ENCODE measurements at regions not wholly inside any gene's neighbourhood (a gene's known extent, or its start where the extent isn't known, plus 50 kb on each side); places are given as distances from the start of the nearest gene placed in this dataset.
A peak's percentile ranks its signal among the peaks of the same experiment; 100 is the strongest.
"Not testable (repeated sequence)": the region's sequence is repeated elsewhere in the genome, so short reads cannot be mapped to it uniquely, and the experiment has no call there.

DNA sequence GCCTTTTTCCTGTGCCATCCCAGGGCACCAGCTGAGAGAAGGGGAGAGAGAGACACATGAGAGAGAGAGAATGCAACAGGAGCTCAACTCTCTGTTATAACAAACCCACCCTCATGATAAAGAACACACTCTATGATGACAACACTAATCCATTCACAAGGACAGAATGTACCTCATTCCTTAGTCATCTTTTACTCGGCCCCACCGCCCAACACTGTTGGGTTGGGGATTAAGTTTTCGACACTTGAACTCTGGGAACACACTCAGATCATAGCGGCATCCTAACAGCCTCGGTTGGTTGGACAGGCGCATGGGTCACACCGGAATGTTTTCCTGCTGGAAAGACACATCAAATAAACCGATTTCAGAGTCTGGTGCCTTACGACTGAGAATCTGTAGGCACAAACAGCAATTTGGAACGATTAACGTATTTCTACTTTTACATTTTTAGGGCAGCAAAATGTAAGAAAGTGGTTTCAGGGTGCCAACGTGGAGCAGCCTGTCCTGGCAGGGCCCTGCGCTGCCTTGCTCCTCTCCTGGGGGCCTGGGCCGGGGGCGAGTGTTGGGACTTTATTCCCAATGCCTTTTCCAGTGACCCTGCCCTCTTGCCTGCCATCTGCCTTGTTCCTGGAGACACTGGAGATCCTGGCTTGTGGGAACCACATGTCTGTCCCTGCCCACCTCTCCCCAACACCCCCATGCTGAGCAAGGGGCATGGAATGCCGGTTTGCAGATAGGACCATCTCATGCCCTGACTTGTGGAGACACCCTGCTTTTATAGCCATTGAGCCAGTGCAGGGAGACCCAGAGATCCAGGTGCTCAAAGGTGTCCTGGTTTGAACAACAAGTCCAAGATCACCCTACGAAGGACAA, 287.0 kb downstream of the TCERG1L start:
- Mint-ChIP-seq H3K27me3 (peaks cover 0 to 6% (median 0%) of the 10 kb centered on the region in 3 donors), H3K9me3 (no peaks in the 10 kb centered on the region), H3K4me3 (no peak overlapping the region), H3K36me3 (no peaks in the 10 kb centered on the region), H3K4me1 (no peaks in the 10 kb centered on the region), H3K27ac (no peak overlapping the region)
- no peak for DNase-seq
- no peak for ATAC-seq (ENCODE audit: low read depth in 2 of 2)

DNA sequence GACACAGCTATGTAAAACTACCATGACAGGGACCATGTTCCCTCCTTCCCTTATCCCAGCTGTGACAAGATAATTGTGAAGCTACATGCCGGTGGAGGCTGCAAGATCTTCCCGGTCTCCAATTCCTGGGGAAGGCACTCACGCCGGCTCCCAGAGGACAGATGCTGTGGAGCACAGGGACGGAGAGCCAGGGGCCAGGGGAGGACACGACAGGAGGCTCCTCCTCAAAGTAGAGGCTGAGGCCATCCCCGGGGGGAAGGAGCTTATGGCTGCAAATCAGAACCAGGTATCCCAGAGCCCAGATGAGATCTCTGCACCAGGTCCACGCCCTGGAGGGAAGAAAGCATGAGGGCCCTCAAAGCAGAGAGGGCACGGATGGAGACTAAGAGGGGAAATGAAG, 286.2 kb downstream of the TCERG1L start:
- no peaks in the 10 kb centered on the region for H3K36me3 Mint-ChIP-seq
- H3K4me3 Mint-ChIP-seq = no peak overlapping the region
- H3K27ac Mint-ChIP-seq = no peak overlapping the region
- DNase-seq (no peak), ATAC-seq (ENCODE audit: low read depth in 2 of 2) (no peak)
- H3K4me1 Mint-ChIP-seq = no peaks in the 10 kb centered on the region
- peaks cover 0 to 6% (median 0%) of the 10 kb centered on the region in 3 donors for H3K27me3 Mint-ChIP-seq
- H3K9me3 Mint-ChIP-seq = no peaks in the 10 kb centered on the region

- no peak for ATAC-seq (ENCODE audit: low read depth in 2 of 2)
These were observed 284.3 kb downstream of the TCERG1L start for GRCh38 chr10:131027256-131027655.

DNA sequence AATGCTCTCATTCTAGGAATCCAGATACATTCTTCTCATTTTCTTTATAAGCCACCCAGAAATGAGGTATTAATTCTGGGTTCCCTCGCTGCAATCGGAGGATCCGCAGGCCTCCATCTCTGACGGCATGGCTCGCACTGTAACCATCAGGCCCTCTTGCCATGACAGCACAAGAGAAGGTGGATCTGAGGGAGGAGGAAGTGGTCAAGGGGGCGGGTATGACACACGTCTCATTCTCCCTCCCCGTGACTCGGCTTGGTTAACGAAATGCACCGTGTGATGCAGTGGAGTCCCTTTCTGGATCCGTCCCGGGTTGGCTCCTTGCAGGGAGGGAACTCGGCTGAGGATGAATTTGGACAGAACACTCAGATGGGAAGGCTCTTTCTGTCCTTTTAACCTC, 280.2 kb downstream of the TCERG1L start:
- ATAC-seq (ENCODE audit: low read depth in 2 of 2) = no peak
- H3K27me3 Mint-ChIP-seq = no peaks in the 10 kb centered on the region
- no peaks in the 10 kb centered on the region for H3K4me1 Mint-ChIP-seq
- H3K36me3 Mint-ChIP-seq = no peaks in the 10 kb centered on the region
- DNase-seq = no peak
- no peaks in the 10 kb centered on the region for H3K9me3 Mint-ChIP-seq
- no peak overlapping the region for H3K27ac Mint-ChIP-seq
- H3K4me3 Mint-ChIP-seq = no peak overlapping the region

More at GRCh38 chr10:131027256-131027655, 284.3 kb downstream of the TCERG1L start:
- Mint-ChIP-seq H3K9me3 (no peaks in the 10 kb centered on the region), H3K4me3 (no peak overlapping the region), H3K27ac (no peak overlapping the region), H3K4me1 (no peaks in the 10 kb centered on the region), H3K36me3 (no peaks in the 10 kb centered on the region), H3K27me3 (peaks cover 0 to 4% (median 0%) of the 10 kb centered on the region in 3 donors)
- no peak for DNase-seq

DNA sequence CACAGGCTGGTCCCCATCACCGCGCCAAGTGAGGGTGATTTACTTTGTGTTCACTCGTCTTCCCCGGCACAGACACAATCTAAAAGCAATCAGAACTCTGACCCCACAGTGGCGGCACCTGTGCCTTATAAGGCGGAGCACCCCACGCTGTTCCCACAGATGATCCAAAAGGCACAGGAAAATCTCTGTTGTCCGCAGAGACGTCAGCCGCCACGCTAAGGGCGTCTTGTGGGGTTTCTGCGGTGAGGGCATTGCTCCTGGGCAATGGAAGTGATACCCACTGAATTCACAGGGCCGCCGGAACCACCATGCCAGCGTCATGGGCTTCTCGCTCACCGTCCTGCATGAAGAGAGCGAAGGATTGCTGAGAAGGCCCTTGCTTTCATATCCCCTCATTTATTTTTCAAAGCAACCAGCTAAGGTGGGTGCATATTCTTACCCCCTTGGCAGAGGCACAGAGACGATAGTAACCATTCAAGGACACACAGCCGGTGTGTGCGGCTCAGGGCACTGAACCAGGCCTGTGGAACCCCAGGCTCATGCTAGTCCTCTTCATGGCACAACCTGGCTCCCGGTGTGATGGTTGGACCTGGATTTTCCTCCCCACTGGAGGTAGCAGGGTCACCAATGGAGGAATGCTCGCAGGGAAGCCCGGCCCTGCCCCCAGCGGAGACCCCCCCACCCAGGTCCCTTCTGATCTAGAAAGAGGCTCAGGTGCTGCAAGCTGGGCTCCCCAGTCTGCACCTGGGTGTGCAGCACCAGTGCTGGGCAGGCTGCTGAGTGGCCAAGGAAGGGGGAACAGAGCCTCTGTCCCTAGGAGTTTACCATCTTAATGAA, 279.0 kb downstream of the TCERG1L start:
- H3K4me1 Mint-ChIP-seq = no peaks in the 10 kb centered on the region
- ATAC-seq (ENCODE audit: low read depth in 2 of 2) = no peak
- H3K27me3 Mint-ChIP-seq = no peaks in the 10 kb centered on the region
- H3K27ac Mint-ChIP-seq = no peak overlapping the region
- H3K9me3 Mint-ChIP-seq = no peaks in the 10 kb centered on the region
- H3K4me3 Mint-ChIP-seq = no peak overlapping the region
- DNase-seq = no peak
- no peaks in the 10 kb centered on the region for H3K36me3 Mint-ChIP-seq

DNA sequence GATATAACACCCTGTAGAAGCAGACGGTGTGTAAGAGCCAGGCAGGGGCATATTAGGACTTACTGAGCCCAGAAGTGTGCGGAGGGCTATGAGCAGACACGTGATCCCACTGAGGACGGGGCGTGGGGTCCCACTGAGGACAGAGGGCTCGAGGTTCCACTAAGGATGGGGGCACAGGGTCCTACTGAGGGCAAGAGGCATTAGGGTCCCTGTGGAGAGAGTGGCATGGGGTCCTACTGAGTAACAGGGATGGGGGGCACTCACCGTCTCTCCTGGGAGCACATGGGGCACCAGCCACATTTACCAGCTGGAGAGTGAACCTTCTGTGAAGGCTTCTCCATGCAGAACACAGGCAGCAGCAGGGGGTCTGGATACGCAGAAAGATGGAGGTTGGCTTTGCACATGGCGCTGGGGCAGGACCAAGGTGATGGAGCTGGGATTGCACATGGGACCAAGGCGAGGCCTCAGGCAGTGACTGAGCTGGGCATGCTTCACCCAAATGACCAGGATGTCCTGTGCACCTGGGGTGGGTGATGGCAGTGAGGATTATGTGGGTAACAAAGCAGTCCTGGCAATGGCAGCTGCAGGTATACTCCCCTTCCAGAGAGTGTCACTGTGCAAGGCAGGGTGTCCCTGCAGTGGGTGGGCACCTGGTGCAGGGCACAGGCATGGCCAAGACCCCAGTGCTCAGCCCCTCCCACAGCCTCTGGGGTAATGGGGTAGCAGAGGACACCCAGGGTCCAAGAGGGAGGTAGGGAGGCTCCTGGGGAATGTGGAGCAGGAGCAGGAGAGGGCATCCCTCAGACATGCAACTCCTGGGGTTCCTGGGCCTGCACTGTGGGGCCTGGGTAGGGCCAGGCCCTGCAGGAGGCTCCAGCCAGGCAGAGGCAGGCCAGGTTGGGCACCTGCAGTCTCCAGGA, 278.1 kb downstream of the TCERG1L start:
- no peaks in the 10 kb centered on the region for H3K36me3 Mint-ChIP-seq
- H3K4me3 Mint-ChIP-seq = no peak overlapping the region
- ATAC-seq (ENCODE audit: low read depth in 2 of 2) = no peak
- H3K4me1 Mint-ChIP-seq = no peaks in the 10 kb centered on the region
- no peak for DNase-seq
- no peak overlapping the region for H3K27ac Mint-ChIP-seq
- H3K9me3 Mint-ChIP-seq = no peaks in the 10 kb centered on the region
- H3K27me3 Mint-ChIP-seq = no peaks in the 10 kb centered on the region

DNA sequence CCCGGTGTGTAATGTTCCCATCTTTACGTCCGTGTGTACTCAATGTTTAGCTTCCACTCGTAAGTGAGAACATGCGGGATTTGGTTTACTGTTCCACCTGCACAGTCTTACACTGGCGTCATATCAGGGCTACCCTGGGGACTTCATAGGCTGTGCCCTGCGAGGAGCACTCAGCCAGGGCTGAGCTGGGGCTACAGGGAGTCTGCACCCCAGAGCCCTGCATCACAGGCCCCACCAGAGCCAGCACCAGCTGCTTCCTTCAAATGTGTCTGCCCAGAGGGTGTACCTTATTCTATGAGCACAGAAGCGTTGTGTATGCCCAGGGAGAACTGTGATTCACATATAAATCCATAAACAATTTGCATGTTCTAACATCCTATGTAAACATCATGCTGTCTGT, 277.1 kb downstream of the TCERG1L start:
- Mint-ChIP-seq H3K4me1 (no peaks in the 10 kb centered on the region), H3K4me3 (no peak overlapping the region), H3K36me3 (no peaks in the 10 kb centered on the region), H3K27me3 (no peaks in the 10 kb centered on the region), H3K9me3 (peaks cover 0 to 2% (median 0%) of the 10 kb centered on the region in 7 donors), H3K27ac (no peak overlapping the region)
- DNase-seq (no peak), ATAC-seq (ENCODE audit: low read depth in 2 of 2) (no peak)

- H3K4me1 Mint-ChIP-seq = no peaks in the 10 kb centered on the region
- H3K9me3 Mint-ChIP-seq = peaks cover 1 to 6% (median 2%) of the 10 kb centered on the region in 7 donors
- DNase-seq = no peak
- H3K27me3 Mint-ChIP-seq = no peaks in the 10 kb centered on the region
- ATAC-seq (ENCODE audit: low read depth in 2 of 2) = no peak
- H3K36me3 Mint-ChIP-seq = no peaks in the 10 kb centered on the region
- H3K27ac Mint-ChIP-seq = peak overlapping the region in 1 of 6 donors; percentile 38
- H3K4me3 Mint-ChIP-seq = no peak overlapping the region
These were observed 275.7 kb downstream of the TCERG1L start for GRCh38 chr10:131035779-131036178.

- H3K27ac Mint-ChIP-seq = no peak overlapping the region
- no peaks in the 10 kb centered on the region for H3K4me1 Mint-ChIP-seq
- no peaks in the 10 kb centered on the region for H3K27me3 Mint-ChIP-seq
- no peaks in the 10 kb centered on the region for H3K36me3 Mint-ChIP-seq
- no peak for DNase-seq
- peaks cover 1 to 6% (median 3%) of the 10 kb centered on the region in 7 donors for H3K9me3 Mint-ChIP-seq
- ATAC-seq (ENCODE audit: low read depth in 2 of 2) = no peak
- no peak overlapping the region for H3K4me3 Mint-ChIP-seq
These were observed 273.5 kb downstream of the TCERG1L start for GRCh38 chr10:131038056-131038455.

DNA sequence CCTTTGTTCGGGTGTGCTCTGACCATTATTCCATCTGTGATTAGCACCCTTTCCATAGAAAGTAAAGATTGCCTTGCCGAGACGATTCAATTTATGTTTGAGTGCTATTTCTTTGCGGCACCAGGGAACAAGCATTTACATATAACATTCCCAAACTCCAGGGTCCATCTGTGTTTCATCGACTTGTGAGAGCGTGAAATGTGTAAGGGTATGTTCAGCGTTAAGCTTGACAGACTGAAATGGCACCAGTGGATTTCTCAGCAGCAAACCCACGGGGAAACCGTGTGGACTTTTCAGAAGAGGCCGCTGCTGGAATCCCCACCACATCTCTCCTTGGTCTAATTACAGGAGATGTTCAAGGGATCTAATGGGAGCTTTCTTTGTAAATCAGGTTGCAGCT, 270.5 kb downstream of the TCERG1L start:
- no peaks in the 10 kb centered on the region for H3K36me3 Mint-ChIP-seq
- DNase-seq = no peak
- H3K4me1 Mint-ChIP-seq = no peaks in the 10 kb centered on the region
- peaks cover 2 to 9% (median 5%) of the 10 kb centered on the region in 7 donors for H3K9me3 Mint-ChIP-seq
- no peak overlapping the region for H3K4me3 Mint-ChIP-seq
- H3K27me3 Mint-ChIP-seq = no peaks in the 10 kb centered on the region
- no peak overlapping the region for H3K27ac Mint-ChIP-seq
- ATAC-seq (ENCODE audit: low read depth in 2 of 2) = no peak

DNA sequence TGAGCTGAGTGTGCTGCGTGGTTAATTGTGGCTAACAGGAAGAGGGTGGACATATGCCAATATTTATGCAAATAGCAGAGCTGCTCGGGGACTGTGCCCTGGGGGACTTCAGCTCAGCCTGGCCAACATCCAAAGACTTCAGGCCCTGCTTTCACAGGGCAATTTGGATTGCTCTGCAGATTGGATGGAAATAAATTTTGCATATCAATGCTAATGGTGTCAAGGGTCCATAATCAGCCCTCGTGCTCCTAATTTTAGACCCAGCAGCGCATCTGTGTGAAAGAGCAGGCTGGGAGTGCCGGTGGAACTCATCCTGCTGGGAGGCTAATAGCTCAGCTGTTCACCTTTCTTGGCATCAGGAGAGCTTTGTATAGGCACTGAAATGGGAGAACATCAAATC, 270.1 kb downstream of the TCERG1L start:
- Mint-ChIP-seq H3K36me3 (no peaks in the 10 kb centered on the region), H3K4me3 (no peak overlapping the region), H3K4me1 (no peaks in the 10 kb centered on the region), H3K27ac (no peak overlapping the region), H3K9me3 (peaks cover 2 to 13% (median 6%) of the 10 kb centered on the region in 7 donors), H3K27me3 (no peaks in the 10 kb centered on the region)
- no peak for ATAC-seq (ENCODE audit: low read depth in 2 of 2)
- DNase-seq = no peak

DNA sequence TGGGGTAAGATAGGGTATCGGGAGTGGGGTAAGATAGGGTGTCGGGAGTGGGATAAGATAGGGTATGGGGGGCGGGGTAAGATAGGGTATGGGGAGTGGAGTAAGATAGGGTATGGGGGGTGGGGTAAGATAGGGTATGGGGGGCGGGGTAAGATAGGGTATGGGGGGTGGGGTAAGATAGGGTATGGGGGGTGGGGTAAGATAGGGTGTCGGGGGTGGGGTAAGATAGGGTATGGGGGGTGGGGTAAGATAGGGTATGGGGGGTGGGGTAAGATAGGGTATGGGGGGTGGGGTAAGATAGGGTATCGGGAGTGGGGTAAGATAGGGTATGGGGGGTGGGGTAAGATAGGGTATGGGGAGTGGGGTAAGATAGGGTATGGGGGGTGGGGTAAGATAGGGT, 269.5 kb downstream of the TCERG1L start:
- H3K9me3 Mint-ChIP-seq = peaks cover 2 to 13% (median 6%) of the 10 kb centered on the region in 7 donors
- DNase-seq; H3K27ac Mint-ChIP-seq; H3K27me3 Mint-ChIP-seq; H3K4me1 Mint-ChIP-seq; H3K36me3 Mint-ChIP-seq; ATAC-seq (ENCODE audit: low read depth in 2 of 2); H3K4me3 Mint-ChIP-seq: not testable (repeated sequence)
